HG03457 (cell line): ENCODE measurements at regions not wholly inside any gene's neighbourhood (a gene's known extent, or its start where the extent isn't known, plus 50 kb on each side); places are given as distances from the start of the nearest gene placed in this dataset.

Experiments
- ATAC-seq: cut with Tn5 transposase; IDR thresholded peaks from one replicate; pipeline ENCODE4 v1.9.1; 2021; ENCODE audit warnings: moderate number of reproducible peaks; ENCODE audit not compliant: unreplicated experiment

- ATAC-seq, result no peak
Measured at GRCh38 chr13:59566561-59566960, 597.2 kb downstream of the DIAPH3 start.

- ATAC-seq, result no peak
Measured at GRCh38 chr13:59568306-59568705, 595.4 kb downstream of the DIAPH3 start.

GRCh38 chr13:59570204-59570603, 593.5 kb downstream of the DIAPH3 start:
- no peak for ATAC-seq

- no peak for ATAC-seq
Measured at GRCh38 chr13:59584101-59584500, 579.6 kb downstream of the DIAPH3 start.

- ATAC-seq, result no peak
Measured at GRCh38 chr13:59584761-59585670, 578.7 kb downstream of the DIAPH3 start.

- ATAC-seq, result no peak
Measured at GRCh38 chr13:59587030-59587429, 576.7 kb downstream of the DIAPH3 start.

- ATAC-seq, result no peak
Measured at GRCh38 chr13:59587971-59588716, 575.6 kb downstream of the DIAPH3 start.

GRCh38 chr13:59588717-59589067, 575.0 kb downstream of the DIAPH3 start:
- ATAC-seq, result no peak

GRCh38 chr13:59601993-59602392, 561.7 kb downstream of the DIAPH3 start:
- no peak for ATAC-seq

GRCh38 chr13:59603646-59604045, 560.1 kb downstream of the DIAPH3 start:
- no peak for ATAC-seq

GRCh38 chr13:59607172-59607571, 556.6 kb downstream of the DIAPH3 start:
- no peak for ATAC-seq

- no peak for ATAC-seq
Measured at GRCh38 chr13:59607780-59608233, 555.9 kb downstream of the DIAPH3 start.

- no peak for ATAC-seq
Measured at GRCh38 chr13:59609421-59609820, 554.3 kb downstream of the DIAPH3 start.
